ENCODE measurements at regions not wholly inside any gene's neighbourhood (a gene's known extent, or its start where the extent isn't known, plus 50 kb on each side); places are given as distances from the start of the nearest gene placed in this dataset.

DNA sequence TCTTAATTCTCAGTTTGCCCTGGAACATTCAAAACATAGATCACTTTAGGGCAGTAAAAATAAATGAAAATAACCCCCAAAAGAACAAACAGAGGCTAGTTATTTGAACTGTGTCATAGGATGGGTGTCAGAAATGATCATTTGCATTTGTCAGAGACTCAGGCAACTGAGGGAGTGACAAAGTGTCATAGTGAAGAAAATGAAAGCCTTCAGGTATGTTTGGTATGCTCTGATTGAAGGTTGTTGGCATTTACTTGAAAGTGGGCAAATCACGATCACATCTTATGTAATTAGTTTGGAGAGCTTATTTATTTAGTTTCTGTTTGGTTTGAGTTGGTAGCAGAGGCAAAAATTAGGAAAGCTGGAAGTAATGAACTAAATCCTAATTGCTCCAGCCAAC lies 880.9 kb downstream of the ANKRD7 start:
- Mint-ChIP-seq H3K27me3 (ENCODE audit: insufficient read depth, unreplicated experiment) (peaks cover 42% of the 10 kb centered on the region), H3K27ac (ENCODE audit: low read depth, unreplicated experiment) (no peak overlapping the region), H3K4me1 (ENCODE audit: insufficient read depth, unreplicated experiment) (no peaks in the 10 kb centered on the region), H3K4me3 (ENCODE audit: unreplicated experiment) (no peak overlapping the region), H3K36me3 (ENCODE audit: insufficient read depth, unreplicated experiment) (no peaks in the 10 kb centered on the region), H3K9me3 (ENCODE audit: unreplicated experiment) (no peaks in the 10 kb centered on the region)
- CTCF ChIA-PET = interaction anchor here (0.6 to 1.2 kb wide), 2 partner anchors 55 to 68 kb away, joined by 3 read pairs; no protein-coding TSS in a partner anchor
- BruUV-seq (replicated peaks) = no TSS peak
- intact Hi-C loops (cut with micrococcal nuclease) = no loop called here
- TF ChIP-seq, protein P1, sequence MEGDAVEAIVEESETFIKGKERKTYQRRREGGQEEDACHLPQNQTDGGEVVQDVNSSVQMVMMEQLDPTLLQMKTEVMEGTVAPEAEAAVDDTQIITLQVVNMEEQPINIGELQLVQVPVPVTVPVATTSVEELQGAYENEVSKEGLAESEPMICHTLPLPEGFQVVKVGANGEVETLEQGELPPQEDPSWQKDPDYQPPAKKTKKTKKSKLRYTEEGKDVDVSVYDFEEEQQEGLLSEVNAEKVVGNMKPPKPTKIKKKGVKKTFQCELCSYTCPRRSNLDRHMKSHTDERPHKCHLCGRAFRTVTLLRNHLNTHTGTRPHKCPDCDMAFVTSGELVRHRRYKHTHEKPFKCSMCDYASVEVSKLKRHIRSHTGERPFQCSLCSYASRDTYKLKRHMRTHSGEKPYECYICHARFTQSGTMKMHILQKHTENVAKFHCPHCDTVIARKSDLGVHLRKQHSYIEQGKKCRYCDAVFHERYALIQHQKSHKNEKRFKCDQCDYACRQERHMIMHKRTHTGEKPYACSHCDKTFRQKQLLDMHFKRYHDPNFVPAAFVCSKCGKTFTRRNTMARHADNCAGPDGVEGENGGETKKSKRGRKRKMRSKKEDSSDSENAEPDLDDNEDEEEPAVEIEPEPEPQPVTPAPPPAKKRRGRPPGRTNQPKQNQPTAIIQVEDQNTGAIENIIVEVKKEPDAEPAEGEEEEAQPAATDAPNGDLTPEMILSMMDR (IDR thresholded peaks at IDR 0.05; ENCODE audit: unreplicated experiment) = no peak
- DNase-seq (ENCODE audit: unreplicated experiment) = no peak
- POLR2A ChIA-PET = no interaction called here

DNA sequence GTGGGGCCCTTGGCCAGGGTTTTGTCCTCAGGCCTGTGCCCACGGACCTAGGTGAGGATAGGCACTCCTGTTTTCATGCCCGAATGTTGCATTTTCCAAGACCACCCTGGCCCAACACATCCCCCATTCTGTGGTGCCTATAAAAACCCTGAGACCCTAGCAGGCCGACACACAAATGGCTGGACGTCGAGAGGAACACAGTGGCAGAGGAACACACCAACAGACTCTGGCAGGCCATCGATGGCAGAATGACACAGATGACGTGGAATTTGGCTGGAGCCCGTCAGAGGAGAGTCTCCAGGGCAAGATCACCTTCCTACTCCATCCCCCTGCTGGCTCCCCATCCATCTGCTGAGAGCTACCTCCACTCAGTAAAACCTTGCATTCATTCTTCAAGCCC lies 898.8 kb downstream of the ANKRD7 start:
- peaks cover 40% of the 10 kb centered on the region for H3K27me3 Mint-ChIP-seq (ENCODE audit: insufficient read depth, unreplicated experiment)
- TF ChIP-seq, protein P1 (IDR thresholded peaks at IDR 0.05; ENCODE audit: unreplicated experiment) = no peak
- intact Hi-C loops (cut with micrococcal nuclease) = no loop called here
- no peak for DNase-seq (ENCODE audit: unreplicated experiment)
- ChIA-PET POLR2A (no interaction called here), CTCF (no interaction called here)
- H3K9me3 Mint-ChIP-seq (ENCODE audit: unreplicated experiment) = no peaks in the 10 kb centered on the region
- no peaks in the 10 kb centered on the region for H3K36me3 Mint-ChIP-seq (ENCODE audit: insufficient read depth, unreplicated experiment)
- no peaks in the 10 kb centered on the region for H3K4me1 Mint-ChIP-seq (ENCODE audit: insufficient read depth, unreplicated experiment)
- H3K27ac Mint-ChIP-seq (ENCODE audit: low read depth, unreplicated experiment) = no peak overlapping the region
- no peak overlapping the region for H3K4me3 Mint-ChIP-seq (ENCODE audit: unreplicated experiment)
- no TSS peak for BruUV-seq (replicated peaks)

DNA sequence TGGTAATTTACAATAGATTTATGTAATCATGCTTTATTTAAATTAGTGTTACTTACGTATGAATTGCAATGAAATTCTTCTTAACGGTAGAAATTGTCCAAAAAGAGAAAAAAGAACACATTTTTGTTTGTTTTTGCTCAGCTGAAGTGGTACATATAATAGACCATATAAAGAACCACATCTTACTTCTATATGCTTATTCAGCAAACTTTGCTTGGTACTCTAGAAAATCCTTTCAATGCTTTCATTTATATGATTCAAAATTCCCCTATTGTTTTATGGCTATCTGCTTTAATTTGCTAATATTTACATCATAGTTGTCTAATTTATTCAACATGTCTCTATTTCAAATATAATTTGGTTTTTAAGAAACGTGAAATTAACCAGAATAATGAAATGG lies 903.2 kb downstream of the ANKRD7 start:
- TF ChIP-seq, protein P1 (IDR thresholded peaks at IDR 0.05; ENCODE audit: unreplicated experiment) = no peak
- H3K4me3 Mint-ChIP-seq (ENCODE audit: unreplicated experiment) = no peak overlapping the region
- CTCF ChIA-PET = interaction anchor here (0.5 kb wide), 1 partner anchor 541 kb away, joined by 3 read pairs; no protein-coding TSS in a partner anchor

DNA sequence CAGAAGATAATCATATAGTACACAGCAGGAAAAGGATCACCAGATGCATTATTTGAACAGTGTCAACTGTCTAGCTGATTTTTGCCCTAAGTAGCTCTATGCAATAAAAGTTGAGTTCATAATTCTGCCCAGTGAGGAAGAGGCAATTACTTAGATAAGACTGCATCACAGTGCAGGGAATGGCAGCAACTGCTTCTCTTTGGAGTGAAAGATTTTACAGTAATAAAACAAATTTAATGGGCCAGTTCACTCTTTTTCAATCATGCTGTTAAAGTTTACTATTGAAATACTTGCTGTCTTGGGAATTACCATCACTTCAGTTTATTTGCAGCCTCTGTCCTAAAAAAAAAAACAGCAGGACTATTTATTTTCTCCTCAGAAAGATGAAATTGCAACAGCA lies 907.9 kb downstream of the ANKRD7 start:
- Mint-ChIP-seq H3K4me3 (ENCODE audit: unreplicated experiment) (no peak overlapping the region), H3K27me3 (ENCODE audit: insufficient read depth, unreplicated experiment) (peaks cover 68% of the 10 kb centered on the region), H3K27ac (ENCODE audit: low read depth, unreplicated experiment) (no peak overlapping the region), H3K9me3 (ENCODE audit: unreplicated experiment) (no peaks in the 10 kb centered on the region), H3K4me1 (ENCODE audit: insufficient read depth, unreplicated experiment) (no peaks in the 10 kb centered on the region), H3K36me3 (ENCODE audit: insufficient read depth, unreplicated experiment) (no peaks in the 10 kb centered on the region)
- no peak for DNase-seq (ENCODE audit: unreplicated experiment)
- POLR2A ChIA-PET = no interaction called here
- CTCF ChIA-PET = no interaction called here
- no TSS peak for BruUV-seq (replicated peaks)
- intact Hi-C loops (cut with micrococcal nuclease) = no loop called here
- TF ChIP-seq, protein P1 (IDR thresholded peaks at IDR 0.05; ENCODE audit: unreplicated experiment) = no peak

More for the DNA sequence above, 903.2 kb downstream of the ANKRD7 start:
- POLR2A ChIA-PET = no interaction called here
- Mint-ChIP-seq H3K4me1 (ENCODE audit: insufficient read depth, unreplicated experiment) (no peaks in the 10 kb centered on the region), H3K9me3 (ENCODE audit: unreplicated experiment) (no peaks in the 10 kb centered on the region), H3K36me3 (ENCODE audit: insufficient read depth, unreplicated experiment) (no peaks in the 10 kb centered on the region), H3K27ac (ENCODE audit: low read depth, unreplicated experiment) (no peak overlapping the region), H3K27me3 (ENCODE audit: insufficient read depth, unreplicated experiment) (peaks cover 60% of the 10 kb centered on the region)
- intact Hi-C loops (cut with micrococcal nuclease) = no loop called here
- BruUV-seq (replicated peaks) = no TSS peak
- no peak for DNase-seq (ENCODE audit: unreplicated experiment)

Data from MCF 10A (cell line).